ENCODE measurements at regions not wholly inside any gene's neighbourhood (a gene's known extent, or its start where the extent isn't known, plus 50 kb on each side); places are given as distances from the start of the nearest gene placed in this dataset.
A peak's percentile ranks its signal among the peaks of the same experiment; 100 is the strongest.

GRCh38 chr6:156058356-156058755 is 602.7 kb upstream of the NOX3 start:
- Histone ChIP-seq H3K4me1 (ENCODE audit: insufficient read depth) (peaks cover 20% of the 10 kb centered on the region), H3K27me3 (no peaks in the 10 kb centered on the region), H3K27ac (no peak overlapping the region), H3K36me3 (no peaks in the 10 kb centered on the region), H3K9me3 (no peaks in the 10 kb centered on the region), H3K4me3 (no peak overlapping the region)
- no peak for DNase-seq
- intact Hi-C loops (cut with DNase I), result no loop called here
- TF ChIP-seq CTCF (IDR thresholded peaks at IDR 0.05) (no peak), EP300 (IDR thresholded peaks at IDR 0.05) (no peak), POLR2A (IDR thresholded peaks at IDR 0.05) (no peak)
- 38 to 64% (median 43%) methylated on average over 2 of the region's 2 CpGs for WGBS, 3 donors

- no peaks in the 10 kb centered on the region for H3K36me3 ChIP-seq
- H3K27ac ChIP-seq, result no peak overlapping the region
- intact Hi-C loops (cut with DNase I), result no loop called here
- no peaks in the 10 kb centered on the region for H3K9me3 ChIP-seq
- TF ChIP-seq POLR2A (IDR thresholded peaks at IDR 0.05) (no peak), EP300 (IDR thresholded peaks at IDR 0.05) (no peak), CTCF (IDR thresholded peaks at IDR 0.05) (no peak)
- H3K27me3 ChIP-seq, result no peaks in the 10 kb centered on the region
- 15 to 23% (median 20%) methylated on average over 5 of the region's 5 CpGs for WGBS, 3 donors
- no peak overlapping the region for H3K4me3 ChIP-seq
- peaks cover 16% of the 10 kb centered on the region for H3K4me1 ChIP-seq (ENCODE audit: insufficient read depth)
- peak in 4 of 5 donors; percentile 36 to 62 (median 48) for DNase-seq
Measured at GRCh38 chr6:156057869-156058268, 602.2 kb upstream of the NOX3 start.

- TF ChIP-seq EP300 (IDR thresholded peaks at IDR 0.05) (no peak), POLR2A (IDR thresholded peaks at IDR 0.05) (no peak), CTCF (IDR thresholded peaks at IDR 0.05) (no peak)
Measured at GRCh38 chr6:156056085-156056484, 600.4 kb upstream of the NOX3 start.

GRCh38 chr6:156053626-156054025 is 598.0 kb upstream of the NOX3 start:
- no peak overlapping the region for H3K27ac ChIP-seq
- H3K27me3 ChIP-seq, result no peaks in the 10 kb centered on the region
- H3K4me3 ChIP-seq, result no peak overlapping the region
- DNase-seq, result no peak
- H3K4me1 ChIP-seq (ENCODE audit: insufficient read depth), result peaks cover 7% of the 10 kb centered on the region
- WGBS, 3 donors, result 94 to 97% (median 95%) methylated on average over 13 of the region's 13 CpGs
- no peaks in the 10 kb centered on the region for H3K36me3 ChIP-seq
- no peaks in the 10 kb centered on the region for H3K9me3 ChIP-seq
- intact Hi-C loops (cut with DNase I), result no loop called here
- TF ChIP-seq CTCF (IDR thresholded peaks at IDR 0.05), result no peak

More at GRCh38 chr6:156056085-156056484, 600.4 kb upstream of the NOX3 start:
- no peaks in the 10 kb centered on the region for H3K9me3 ChIP-seq
- intact Hi-C loops (cut with DNase I), result no loop called here
- peaks cover 9% of the 10 kb centered on the region for H3K4me1 ChIP-seq (ENCODE audit: insufficient read depth)
- no peaks in the 10 kb centered on the region for H3K27me3 ChIP-seq
- no peaks in the 10 kb centered on the region for H3K36me3 ChIP-seq
- H3K4me3 ChIP-seq, result no peak overlapping the region
- WGBS, 3 donors, result 91 to 95% (median 92%) methylated on average over 2 of the region's 2 CpGs
- no peak overlapping the region for H3K27ac ChIP-seq
- DNase-seq, result no peak
